GM23338 (cell line): ENCODE measurements at regions not wholly inside any gene's neighbourhood (a gene's known extent, or its start where the extent isn't known, plus 50 kb on each side); places are given as distances from the start of the nearest gene placed in this dataset.

Experiments used
- ATAC-seq: fragments of 200-7000 bp; cut with Tn5 transposase; 3 replicates; pipeline ENCODE4 v1.9.1; 2020
- DNase-seq: peaks from one replicate; pipeline ENCODE4 v3.0.0-alpha.2; 2015; ENCODE audit warnings: low spot score
- H2AFZ ChIP-seq: fragments of 200-600 bp; sonication (generic); 2 replicates; pipeline ENCODE4 v1.8.0; 2016; ENCODE audit warnings: antibody characterized with exemption, mild to moderate bottlenecking, moderate library complexity
- H3F3A ChIP-seq: fragments of 200-600 bp; sonication (generic); replicated peaks from 2 replicates; pipeline ENCODE4 v1.8.0; 2017; ENCODE audit warnings: antibody characterized with exemption, mixed run types, low read depth
- H3K27ac ChIP-seq: fragments of 200-600 bp; sonication (generic); 2 replicates; pipeline ENCODE4 v1.6.1; 2016; ENCODE audit warnings: low read depth
- H3K27me3 ChIP-seq: fragments of 200-600 bp; sonication (generic); 2 replicates; pipeline ENCODE4 v1.8.0; 2016; ENCODE audit warnings: mild to moderate bottlenecking, mixed run types, moderate library complexity; ENCODE audit not compliant: insufficient read depth
- H3K36me3 ChIP-seq: fragments of 200-600 bp; sonication (generic); 2 replicates; pipeline ENCODE4 v1.8.0; 2016; ENCODE audit warnings: mild to moderate bottlenecking; ENCODE audit not compliant: insufficient read depth
- H3K4me1 ChIP-seq: fragments of 200-600 bp; sonication (generic); 2 replicates; pipeline ENCODE4 v1.8.0; 2016; ENCODE audit warnings: mild to moderate bottlenecking, moderate library complexity; ENCODE audit not compliant: insufficient read depth
- H3K4me2 ChIP-seq: fragments of 200-600 bp; sonication (generic); 2 replicates; pipeline ENCODE4 v1.7.1; 2017; ENCODE audit warnings: mixed run types
- H3K4me3 ChIP-seq: fragments of 200-600 bp; sonication (generic); 2 replicates; pipeline ENCODE4 v1.6.1; 2016; ENCODE audit warnings: mixed run types
- H3K79me2 ChIP-seq: fragments of 200-600 bp; sonication (generic); replicated peaks from 2 replicates; pipeline ENCODE4 v1.8.0; 2017; ENCODE audit warnings: mild to moderate bottlenecking; ENCODE audit not compliant: insufficient read depth
- H3K9me2 ChIP-seq: fragments of 200-600 bp; sonication (generic); 2 replicates; pipeline ENCODE4 v1.8.0; 2017; ENCODE audit not compliant: insufficient read depth
- H4K20me1 ChIP-seq: fragments of 200-600 bp; sonication (generic); replicated peaks from 2 replicates; pipeline ENCODE4 v1.8.0; 2017; ENCODE audit warnings: mild to moderate bottlenecking; ENCODE audit not compliant: insufficient read depth
- H3K27ac Mint-ChIP-seq: 2 replicates; pipeline ENCODE4 v1.8.0; 2020; ENCODE audit warnings: inconsistent platforms, mild to moderate bottlenecking, moderate library complexity, mixed read lengths
- H3K27me3 Mint-ChIP-seq: 3 replicates; pipeline ENCODE4 v1.8.0; 2022; ENCODE audit warnings: low read depth, mild to moderate bottlenecking, moderate library complexity, mixed read lengths, inconsistent platforms; ENCODE audit not compliant: insufficient read depth, poor library complexity
- H3K36me3 Mint-ChIP-seq: 3 replicates; pipeline ENCODE4 v1.8.0; 2021; ENCODE audit warnings: low read depth, mild to moderate bottlenecking, inconsistent platforms, moderate library complexity, mixed read lengths
- H3K4me1 Mint-ChIP-seq: 3 replicates; pipeline ENCODE4 v1.8.0; 2020; ENCODE audit warnings: mild to moderate bottlenecking, inconsistent platforms, mixed read lengths
- H3K4me3 Mint-ChIP-seq: 3 replicates; pipeline ENCODE4 v1.8.0; 2021; ENCODE audit warnings: moderate library complexity, mild to moderate bottlenecking, inconsistent platforms, mixed read lengths
- H3K9me3 Mint-ChIP-seq: 3 replicates; pipeline ENCODE4 v1.8.0; 2020; ENCODE audit warnings: moderate library complexity, mild to moderate bottlenecking, inconsistent platforms, mixed read lengths
- CREB1 ChIP-seq: fragments of 250-450 bp; sonication (Bioruptor Pico); IDR thresholded peaks from 2 replicates; pipeline ENCODE4 v1.5.0; 2020; ENCODE audit warnings: low read depth, mild to moderate bottlenecking, moderate library complexity
- EZH2 ChIP-seq: fragments of 200-600 bp; sonication (generic); IDR thresholded peaks from one replicate; pipeline ENCODE4 v1.8.0; 2017; ENCODE audit warnings: antibody characterized with exemption, mild to moderate bottlenecking, low read depth; ENCODE audit not compliant: unreplicated experiment
- JUNB ChIP-seq: IDR thresholded peaks from one replicate; pipeline ENCODE4 v1.6.1; 2016; ENCODE audit warnings: antibody characterized with exemption; ENCODE audit not compliant: unreplicated experiment
- NANOG ChIP-seq: IDR thresholded peaks from 2 replicates; pipeline ENCODE4 v1.6.1; 2016; ENCODE audit warnings: antibody characterized with exemption, borderline replicate concordance
- POLR2AphosphoS5 ChIP-seq: IDR thresholded peaks from 2 replicates; pipeline ENCODE4 v1.6.1; 2016; ENCODE audit warnings: antibody characterized with exemption, low read depth
- STAT1 ChIP-seq: IDR thresholded peaks from one replicate; pipeline ENCODE4 v1.6.1; 2016; ENCODE audit warnings: antibody characterized with exemption; ENCODE audit not compliant: unreplicated experiment
- ZNF114 ChIP-seq: fragments of 250-450 bp; sonication (Bioruptor Pico); IDR thresholded peaks from 2 replicates; pipeline ENCODE4 v1.5.0; 2020; ENCODE audit warnings: mild to moderate bottlenecking, moderate library complexity
- ZNF331 ChIP-seq: fragments of 250-450 bp; sonication (Bioruptor Pico); IDR thresholded peaks from 2 replicates; pipeline ENCODE4 v1.5.0; 2020; ENCODE audit warnings: low read depth, mild to moderate bottlenecking, moderate library complexity
- TF ChIP-seq, protein P1 (sequence below): IDR thresholded peaks from 2 replicates; pipeline ENCODE4 v1.6.1; 2016; ENCODE audit warnings: antibody characterized with exemption
- TF ChIP-seq, protein P2 (sequence below): IDR thresholded peaks from one replicate; pipeline ENCODE4 v1.6.1; 2018; ENCODE audit warnings: antibody characterized with exemption; ENCODE audit not compliant: unreplicated experiment
- TF ChIP-seq, protein P3 (sequence below): fragments of 250-450 bp; sonication (Bioruptor Pico); IDR thresholded peaks from 2 replicates; pipeline ENCODE4 v1.5.0; 2020; ENCODE audit warnings: mild to moderate bottlenecking, moderate library complexity

DNA sequence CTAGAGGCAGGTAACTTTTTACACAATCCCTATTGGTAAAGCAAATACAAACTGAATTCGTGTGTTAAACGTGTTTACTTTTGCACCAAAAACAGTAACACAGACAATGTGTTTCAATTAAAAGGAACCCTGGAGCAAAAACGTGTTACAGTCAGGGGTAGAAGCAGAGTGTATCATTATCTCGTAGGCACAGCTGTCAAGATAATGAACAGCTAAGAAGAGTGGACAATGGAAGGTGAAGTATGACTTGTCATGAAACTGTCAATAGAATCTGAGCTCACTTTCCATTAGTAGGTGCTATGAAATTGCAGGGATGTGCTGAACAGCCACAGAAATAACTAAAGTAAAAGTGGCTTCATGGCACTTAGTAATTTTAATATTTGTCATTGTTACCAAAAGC is 1229.8 kb upstream of the WWC1 start:
- Histone ChIP-seq H3K4me3 (no peak overlapping the region), H3K79me2 (no peaks in the 10 kb centered on the region), H4K20me1 (no peaks in the 10 kb centered on the region), H2AFZ (no peak overlapping the region), H3K27me3 (no peaks in the 10 kb centered on the region), H3K4me1 (peaks cover 13% of the 10 kb centered on the region; the same call in 1 of the 2 replicates), H3K27ac (no peak overlapping the region), H3K9me2 (no peaks in the 10 kb centered on the region), H3K4me2 (no peak overlapping the region), H3F3A (no peaks in the 10 kb centered on the region), H3K36me3 (no peaks in the 10 kb centered on the region)
- Mint-ChIP-seq H3K27me3 (no peaks in the 10 kb centered on the region), H3K4me3 (no peak overlapping the region), H3K4me1 (peaks cover 14% of the 10 kb centered on the region), H3K36me3 (no peaks in the 10 kb centered on the region), H3K27ac (no peak overlapping the region), H3K9me3 (no peaks in the 10 kb centered on the region)
- no peak for TF ChIP-seq STAT1
- DNase-seq (no peak), ATAC-seq (no peak)

DNA sequence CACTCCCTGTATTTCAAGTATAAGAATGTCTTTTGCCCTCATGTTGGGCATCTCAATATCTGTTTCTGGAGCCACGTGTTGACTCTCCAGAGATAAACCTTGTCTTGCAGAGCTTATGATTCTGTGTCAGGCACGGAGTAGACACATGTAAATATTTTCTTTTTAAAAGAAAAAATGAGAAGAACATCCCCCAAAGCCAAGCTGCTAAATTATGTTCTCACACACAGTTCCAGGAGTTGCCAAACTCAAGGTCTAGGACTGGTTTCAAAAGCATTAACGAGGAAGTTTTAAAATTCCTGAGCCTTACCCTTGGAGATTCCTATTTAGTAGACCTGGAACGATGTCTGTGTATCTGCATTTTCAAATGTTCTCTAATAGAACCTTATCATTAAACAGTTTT is 1228.3 kb upstream of the WWC1 start:
- Histone ChIP-seq H4K20me1 (no peaks in the 10 kb centered on the region), H3K79me2 (no peaks in the 10 kb centered on the region), H3K4me1 (peaks cover 13% of the 10 kb centered on the region; the same call in 1 of the 2 replicates), H2AFZ (no peak overlapping the region), H3F3A (no peaks in the 10 kb centered on the region), H3K4me3 (no peak overlapping the region), H3K36me3 (no peaks in the 10 kb centered on the region), H3K27ac (no peak overlapping the region), H3K4me2 (no peak overlapping the region), H3K9me2 (no peaks in the 10 kb centered on the region), H3K27me3 (no peaks in the 10 kb centered on the region)
- Mint-ChIP-seq H3K36me3 (no peaks in the 10 kb centered on the region), H3K4me3 (no peak overlapping the region), H3K9me3 (no peaks in the 10 kb centered on the region), H3K27ac (no peak overlapping the region), H3K4me1 (peaks cover 14% of the 10 kb centered on the region), H3K27me3 (no peaks in the 10 kb centered on the region)
- ATAC-seq (no peak), DNase-seq (no peak)
- TF ChIP-seq ZNF114 (CRISPR knock-in tag) = no peak
- no peak for TF ChIP-seq CREB1 (CRISPR knock-in tag)
- TF ChIP-seq ZNF331 = no peak
- no peak for TF ChIP-seq POLR2AphosphoS5
- TF ChIP-seq, protein P1, sequence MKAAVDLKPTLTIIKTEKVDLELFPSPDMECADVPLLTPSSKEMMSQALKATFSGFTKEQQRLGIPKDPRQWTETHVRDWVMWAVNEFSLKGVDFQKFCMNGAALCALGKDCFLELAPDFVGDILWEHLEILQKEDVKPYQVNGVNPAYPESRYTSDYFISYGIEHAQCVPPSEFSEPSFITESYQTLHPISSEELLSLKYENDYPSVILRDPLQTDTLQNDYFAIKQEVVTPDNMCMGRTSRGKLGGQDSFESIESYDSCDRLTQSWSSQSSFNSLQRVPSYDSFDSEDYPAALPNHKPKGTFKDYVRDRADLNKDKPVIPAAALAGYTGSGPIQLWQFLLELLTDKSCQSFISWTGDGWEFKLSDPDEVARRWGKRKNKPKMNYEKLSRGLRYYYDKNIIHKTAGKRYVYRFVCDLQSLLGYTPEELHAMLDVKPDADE = no peak
- no peak for TF ChIP-seq EZH2
- TF ChIP-seq, protein P2, sequence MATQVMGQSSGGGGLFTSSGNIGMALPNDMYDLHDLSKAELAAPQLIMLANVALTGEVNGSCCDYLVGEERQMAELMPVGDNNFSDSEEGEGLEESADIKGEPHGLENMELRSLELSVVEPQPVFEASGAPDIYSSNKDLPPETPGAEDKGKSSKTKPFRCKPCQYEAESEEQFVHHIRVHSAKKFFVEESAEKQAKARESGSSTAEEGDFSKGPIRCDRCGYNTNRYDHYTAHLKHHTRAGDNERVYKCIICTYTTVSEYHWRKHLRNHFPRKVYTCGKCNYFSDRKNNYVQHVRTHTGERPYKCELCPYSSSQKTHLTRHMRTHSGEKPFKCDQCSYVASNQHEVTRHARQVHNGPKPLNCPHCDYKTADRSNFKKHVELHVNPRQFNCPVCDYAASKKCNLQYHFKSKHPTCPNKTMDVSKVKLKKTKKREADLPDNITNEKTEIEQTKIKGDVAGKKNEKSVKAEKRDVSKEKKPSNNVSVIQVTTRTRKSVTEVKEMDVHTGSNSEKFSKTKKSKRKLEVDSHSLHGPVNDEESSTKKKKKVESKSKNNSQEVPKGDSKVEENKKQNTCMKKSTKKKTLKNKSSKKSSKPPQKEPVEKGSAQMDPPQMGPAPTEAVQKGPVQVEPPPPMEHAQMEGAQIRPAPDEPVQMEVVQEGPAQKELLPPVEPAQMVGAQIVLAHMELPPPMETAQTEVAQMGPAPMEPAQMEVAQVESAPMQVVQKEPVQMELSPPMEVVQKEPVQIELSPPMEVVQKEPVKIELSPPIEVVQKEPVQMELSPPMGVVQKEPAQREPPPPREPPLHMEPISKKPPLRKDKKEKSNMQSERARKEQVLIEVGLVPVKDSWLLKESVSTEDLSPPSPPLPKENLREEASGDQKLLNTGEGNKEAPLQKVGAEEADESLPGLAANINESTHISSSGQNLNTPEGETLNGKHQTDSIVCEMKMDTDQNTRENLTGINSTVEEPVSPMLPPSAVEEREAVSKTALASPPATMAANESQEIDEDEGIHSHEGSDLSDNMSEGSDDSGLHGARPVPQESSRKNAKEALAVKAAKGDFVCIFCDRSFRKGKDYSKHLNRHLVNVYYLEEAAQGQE = no peak
- TF ChIP-seq JUNB = no peak
- no peak for TF ChIP-seq NANOG
- TF ChIP-seq, protein P3, sequence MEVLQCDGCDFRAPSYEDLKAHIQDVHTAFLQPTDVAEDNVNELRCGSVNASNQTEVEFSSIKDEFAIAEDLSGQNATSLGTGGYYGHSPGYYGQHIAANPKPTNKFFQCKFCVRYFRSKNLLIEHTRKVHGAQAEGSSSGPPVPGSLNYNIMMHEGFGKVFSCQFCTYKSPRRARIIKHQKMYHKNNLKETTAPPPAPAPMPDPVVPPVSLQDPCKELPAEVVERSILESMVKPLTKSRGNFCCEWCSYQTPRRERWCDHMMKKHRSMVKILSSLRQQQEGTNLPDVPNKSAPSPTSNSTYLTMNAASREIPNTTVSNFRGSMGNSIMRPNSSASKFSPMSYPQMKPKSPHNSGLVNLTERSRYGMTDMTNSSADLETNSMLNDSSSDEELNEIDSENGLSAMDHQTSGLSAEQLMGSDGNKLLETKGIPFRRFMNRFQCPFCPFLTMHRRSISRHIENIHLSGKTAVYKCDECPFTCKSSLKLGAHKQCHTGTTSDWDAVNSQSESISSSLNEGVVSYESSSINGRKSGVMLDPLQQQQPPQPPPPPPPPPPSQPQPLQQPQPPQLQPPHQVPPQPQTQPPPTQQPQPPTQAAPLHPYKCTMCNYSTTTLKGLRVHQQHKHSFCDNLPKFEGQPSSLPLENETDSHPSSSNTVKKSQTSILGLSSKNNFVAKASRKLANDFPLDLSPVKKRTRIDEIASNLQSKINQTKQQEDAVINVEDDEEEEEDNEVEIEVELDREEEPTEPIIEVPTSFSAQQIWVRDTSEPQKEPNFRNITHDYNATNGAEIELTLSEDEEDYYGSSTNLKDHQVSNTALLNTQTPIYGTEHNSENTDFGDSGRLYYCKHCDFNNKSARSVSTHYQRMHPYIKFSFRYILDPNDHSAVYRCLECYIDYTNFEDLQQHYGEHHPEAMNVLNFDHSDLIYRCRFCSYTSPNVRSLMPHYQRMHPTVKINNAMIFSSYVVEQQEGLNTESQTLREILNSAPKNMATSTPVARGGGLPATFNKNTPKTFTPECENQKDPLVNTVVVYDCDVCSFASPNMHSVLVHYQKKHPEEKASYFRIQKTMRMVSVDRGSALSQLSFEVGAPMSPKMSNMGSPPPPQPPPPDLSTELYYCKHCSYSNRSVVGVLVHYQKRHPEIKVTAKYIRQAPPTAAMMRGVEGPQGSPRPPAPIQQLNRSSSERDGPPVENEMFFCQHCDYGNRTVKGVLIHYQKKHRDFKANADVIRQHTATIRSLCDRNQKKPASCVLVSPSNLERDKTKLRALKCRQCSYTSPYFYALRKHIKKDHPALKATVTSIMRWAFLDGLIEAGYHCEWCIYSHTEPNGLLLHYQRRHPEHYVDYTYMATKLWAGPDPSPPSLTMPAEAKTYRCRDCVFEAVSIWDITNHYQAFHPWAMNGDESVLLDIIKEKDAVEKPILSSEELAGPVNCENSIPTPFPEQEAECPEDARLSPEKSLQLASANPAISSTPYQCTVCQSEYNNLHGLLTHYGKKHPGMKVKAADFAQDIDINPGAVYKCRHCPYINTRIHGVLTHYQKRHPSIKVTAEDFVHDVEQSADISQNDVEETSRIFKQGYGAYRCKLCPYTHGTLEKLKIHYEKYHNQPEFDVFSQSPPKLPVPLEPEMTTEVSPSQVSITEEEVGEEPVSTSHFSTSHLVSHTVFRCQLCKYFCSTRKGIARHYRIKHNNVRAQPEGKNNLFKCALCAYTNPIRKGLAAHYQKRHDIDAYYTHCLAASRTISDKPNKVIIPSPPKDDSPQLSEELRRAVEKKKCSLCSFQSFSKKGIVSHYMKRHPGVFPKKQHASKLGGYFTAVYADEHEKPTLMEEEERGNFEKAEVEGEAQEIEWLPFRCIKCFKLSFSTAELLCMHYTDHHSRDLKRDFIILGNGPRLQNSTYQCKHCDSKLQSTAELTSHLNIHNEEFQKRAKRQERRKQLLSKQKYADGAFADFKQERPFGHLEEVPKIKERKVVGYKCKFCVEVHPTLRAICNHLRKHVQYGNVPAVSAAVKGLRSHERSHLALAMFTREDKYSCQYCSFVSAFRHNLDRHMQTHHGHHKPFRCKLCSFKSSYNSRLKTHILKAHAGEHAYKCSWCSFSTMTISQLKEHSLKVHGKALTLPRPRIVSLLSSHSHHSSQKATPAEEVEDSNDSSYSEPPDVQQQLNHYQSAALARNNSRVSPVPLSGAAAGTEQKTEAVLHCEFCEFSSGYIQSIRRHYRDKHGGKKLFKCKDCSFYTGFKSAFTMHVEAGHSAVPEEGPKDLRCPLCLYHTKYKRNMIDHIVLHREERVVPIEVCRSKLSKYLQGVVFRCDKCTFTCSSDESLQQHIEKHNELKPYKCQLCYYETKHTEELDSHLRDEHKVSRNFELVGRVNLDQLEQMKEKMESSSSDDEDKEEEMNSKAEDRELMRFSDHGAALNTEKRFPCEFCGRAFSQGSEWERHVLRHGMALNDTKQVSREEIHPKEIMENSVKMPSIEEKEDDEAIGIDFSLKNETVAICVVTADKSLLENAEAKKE = no peak
